SJCRH30 (cell line): ENCODE measurements at regions not wholly inside any gene's neighbourhood (a gene's known extent, or its start where the extent isn't known, plus 50 kb on each side); places are given as distances from the start of the nearest gene placed in this dataset.
"Not testable (repeated sequence)": the region's sequence is repeated elsewhere in the genome, so short reads cannot be mapped to it uniquely, and the experiment has no call there.

Experiments used
- DNase-seq, 2 experiments: peaks; one replicate each; pipeline ENCODE4 v3.0.0-alpha.2; 2015 to 2020
- H3K27ac ChIP-seq: fragments of 250-450 bp; sonication (Bioruptor Pico); 2 replicates; pipeline ENCODE4 v1.5.1; 2020; ENCODE audit warnings: mild to moderate bottlenecking, moderate library complexity
- H3K27me3 ChIP-seq: fragments of 250-450 bp; sonication (Bioruptor Pico); 2 replicates; pipeline ENCODE4 v1.5.1; 2020; ENCODE audit warnings: mild to moderate bottlenecking, moderate library complexity
- H3K36me3 ChIP-seq: fragments of 250-450 bp; sonication (Bioruptor Pico); 2 replicates; pipeline ENCODE4 v1.5.1; 2020; ENCODE audit warnings: mild to moderate bottlenecking, moderate library complexity
- H3K4me1 ChIP-seq: fragments of 250-450 bp; sonication (Bioruptor Pico); 2 replicates; pipeline ENCODE4 v1.5.1; 2020; ENCODE audit warnings: mild to moderate bottlenecking, moderate library complexity
- H3K4me3 ChIP-seq: fragments of 250-450 bp; sonication (Bioruptor Pico); 2 replicates; pipeline ENCODE4 v1.5.1; 2020; ENCODE audit warnings: mild to moderate bottlenecking, moderate library complexity
- H3K9me3 ChIP-seq: fragments of 250-450 bp; sonication (Bioruptor Pico); replicated peaks from 2 replicates; pipeline ENCODE4 v1.5.1; 2020; ENCODE audit warnings: mild to moderate bottlenecking, moderate library complexity

GRCh38 chr14:105647784-105648608 is 121.6 kb downstream of the TMEM121 start:
- no peaks in the 10 kb centered on the region for H3K9me3 ChIP-seq
- H3K4me3 ChIP-seq = no peak overlapping the region
- H3K36me3 ChIP-seq = no peaks in the 10 kb centered on the region
- no peaks in the 10 kb centered on the region for H3K27me3 ChIP-seq
- H3K27ac ChIP-seq = no peak overlapping the region
- H3K4me1 ChIP-seq = no peaks in the 10 kb centered on the region
- no peak for DNase-seq

GRCh38 chr14:105648609-105649535 is 122.5 kb downstream of the TMEM121 start:
- not testable (repeated sequence) for H3K9me3 ChIP-seq, H3K4me3 ChIP-seq, H3K27ac ChIP-seq, H3K36me3 ChIP-seq, H3K27me3 ChIP-seq, H3K4me1 ChIP-seq, DNase-seq

GRCh38 chr14:105652317-105652716 is 125.9 kb downstream of the TMEM121 start:
- H3K36me3 ChIP-seq, H3K4me1 ChIP-seq, DNase-seq, H3K27me3 ChIP-seq, H3K27ac ChIP-seq, H3K9me3 ChIP-seq, H3K4me3 ChIP-seq: not testable (repeated sequence)

GRCh38 chr14:105653921-105654320 is 127.5 kb downstream of the TMEM121 start:
- H3K4me1 ChIP-seq, H3K27me3 ChIP-seq, H3K9me3 ChIP-seq, DNase-seq, H3K36me3 ChIP-seq, H3K4me3 ChIP-seq, H3K27ac ChIP-seq: not testable (repeated sequence)

- H3K4me3 ChIP-seq, H3K27me3 ChIP-seq, H3K36me3 ChIP-seq, H3K27ac ChIP-seq, H3K9me3 ChIP-seq, DNase-seq, H3K4me1 ChIP-seq: not testable (repeated sequence)
Observed at GRCh38 chr14:105659255-105659654, 132.9 kb downstream of the TMEM121 start.

- Histone ChIP-seq H3K27ac (no peak overlapping the region), H3K4me1 (no peaks in the 10 kb centered on the region), H3K27me3 (no peaks in the 10 kb centered on the region), H3K4me3 (no peak overlapping the region), H3K9me3 (no peaks in the 10 kb centered on the region), H3K36me3 (no peaks in the 10 kb centered on the region)
- DNase-seq = no peak
Observed at GRCh38 chr14:105659935-105660527, 133.6 kb downstream of the TMEM121 start.

- Histone ChIP-seq H3K4me1 (no peaks in the 10 kb centered on the region), H3K27me3 (no peaks in the 10 kb centered on the region), H3K36me3 (no peaks in the 10 kb centered on the region), H3K9me3 (no peaks in the 10 kb centered on the region), H3K27ac (no peak overlapping the region), H3K4me3 (no peak overlapping the region)
- no peak for DNase-seq
Observed at GRCh38 chr14:105660816-105661531, 134.6 kb downstream of the TMEM121 start.

GRCh38 chr14:105662043-105662442 is 135.7 kb downstream of the TMEM121 start:
- H3K9me3 ChIP-seq, H3K27ac ChIP-seq, DNase-seq, H3K36me3 ChIP-seq, H3K4me3 ChIP-seq, H3K4me1 ChIP-seq, H3K27me3 ChIP-seq: not testable (repeated sequence)

GRCh38 chr14:105662592-105662991 is 136.2 kb downstream of the TMEM121 start:
- H3K27me3 ChIP-seq, H3K4me1 ChIP-seq, H3K36me3 ChIP-seq, DNase-seq, H3K9me3 ChIP-seq, H3K27ac ChIP-seq, H3K4me3 ChIP-seq: not testable (repeated sequence)

GRCh38 chr14:105663323-105663722 is 136.9 kb downstream of the TMEM121 start:
- not testable (repeated sequence) for H3K4me1 ChIP-seq, H3K4me3 ChIP-seq, H3K27me3 ChIP-seq, H3K9me3 ChIP-seq, H3K36me3 ChIP-seq, H3K27ac ChIP-seq, DNase-seq

- not testable (repeated sequence) for H3K9me3 ChIP-seq, H3K4me3 ChIP-seq, H3K27ac ChIP-seq, DNase-seq, H3K4me1 ChIP-seq, H3K36me3 ChIP-seq, H3K27me3 ChIP-seq
Observed at GRCh38 chr14:105663818-105664596, 137.6 kb downstream of the TMEM121 start.

GRCh38 chr14:105664691-105665090 is 138.3 kb downstream of the TMEM121 start:
- Histone ChIP-seq H3K4me3 (no peak overlapping the region), H3K36me3 (no peaks in the 10 kb centered on the region), H3K9me3 (no peaks in the 10 kb centered on the region), H3K27ac (no peak overlapping the region), H3K4me1 (no peaks in the 10 kb centered on the region), H3K27me3 (no peaks in the 10 kb centered on the region)
- no peak for DNase-seq

GRCh38 chr14:105665247-105665950 is 139.0 kb downstream of the TMEM121 start:
- Histone ChIP-seq H3K4me3 (no peak overlapping the region), H3K9me3 (no peaks in the 10 kb centered on the region), H3K27me3 (no peaks in the 10 kb centered on the region), H3K27ac (no peak overlapping the region), H3K36me3 (no peaks in the 10 kb centered on the region), H3K4me1 (no peaks in the 10 kb centered on the region)
- DNase-seq = no peak

GRCh38 chr14:105665951-105666277 is 139.5 kb downstream of the TMEM121 start:
- Histone ChIP-seq H3K4me3 (no peak overlapping the region), H3K27me3 (no peaks in the 10 kb centered on the region), H3K36me3 (no peaks in the 10 kb centered on the region), H3K27ac (no peak overlapping the region), H3K4me1 (no peaks in the 10 kb centered on the region), H3K9me3 (no peaks in the 10 kb centered on the region)
- no peak for DNase-seq
